NCI-H2196 (cell line): ENCODE measurements at regions not wholly inside any gene's neighbourhood (a gene's known extent, or its start where the extent isn't known, plus 50 kb on each side); places are given as distances from the start of the nearest gene placed in this dataset.
"Not testable (repeated sequence)": the region's sequence is repeated elsewhere in the genome, so short reads cannot be mapped to it uniquely, and the experiment has no call there.

Source experiments
- DNase-seq: peaks from one replicate; lab custom pipeline; 2025; ENCODE audit not compliant: unreplicated experiment; lab: John Stamatoyannopoulos, UW

- no peak for DNase-seq
Observed at GRCh38 chr6:120816794-120817193, 517.5 kb downstream of the TBC1D32 start.

- no peak for DNase-seq
Observed at GRCh38 chr6:120805276-120805675, 529.0 kb downstream of the TBC1D32 start.

DNA sequence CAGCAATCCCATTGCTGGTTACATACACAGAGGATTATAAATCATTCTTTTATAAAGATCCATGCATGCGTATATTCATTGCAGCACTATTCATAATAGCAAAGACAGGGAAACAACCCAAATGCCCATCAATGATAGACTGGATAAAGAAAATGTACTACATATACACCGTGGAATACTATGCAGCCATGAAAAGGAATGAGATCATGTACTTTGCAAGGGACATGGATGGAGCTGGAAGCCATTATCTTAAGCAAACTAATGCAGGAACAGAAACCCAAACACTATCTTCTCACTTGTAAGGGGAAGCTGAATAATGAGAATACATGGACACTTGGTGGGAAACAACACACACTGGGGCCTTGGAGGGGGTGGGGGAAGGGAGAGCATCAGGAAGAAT is 529.7 kb downstream of the TBC1D32 start:
- no peak for DNase-seq

- DNase-seq = no peak
Observed at GRCh38 chr6:120786682-120787081, 547.6 kb downstream of the TBC1D32 start.

- DNase-seq = no peak
Observed at GRCh38 chr6:120786256-120786655, 548.0 kb downstream of the TBC1D32 start.

DNA sequence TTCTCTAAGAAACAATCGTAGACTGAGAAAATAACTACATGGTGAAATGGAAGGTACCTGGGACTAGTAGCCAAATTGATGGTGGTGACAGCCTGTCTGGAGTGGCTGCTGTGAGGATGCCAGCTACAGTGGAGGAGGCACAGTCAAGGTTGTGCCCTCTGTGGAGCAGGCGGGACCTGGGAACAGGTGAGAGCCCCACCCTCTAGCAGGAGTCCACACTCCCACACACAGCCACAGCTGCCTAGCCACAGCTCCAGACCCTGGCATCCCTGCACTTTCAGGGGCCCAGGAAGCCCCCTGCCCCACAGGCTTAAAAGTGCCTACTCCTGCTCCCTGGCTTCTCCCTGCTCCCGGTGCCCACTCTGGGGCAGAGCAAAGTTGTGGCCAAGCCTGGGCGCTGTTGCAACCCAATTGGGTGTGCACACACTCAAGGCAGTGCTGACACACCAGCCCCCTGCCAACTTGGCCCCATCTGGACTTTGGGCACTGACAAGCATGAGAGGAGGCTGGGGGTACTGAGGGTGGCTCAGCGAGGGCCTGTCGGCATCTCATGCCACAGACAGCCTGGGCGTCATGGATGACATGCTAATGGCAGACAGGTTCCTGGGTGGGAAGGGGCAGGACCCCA is 548.7 kb downstream of the TBC1D32 start:
- DNase-seq = no peak

- DNase-seq = no peak
Observed at GRCh38 chr6:120779441-120779840, 554.8 kb downstream of the TBC1D32 start.

GRCh38 chr6:120775698-120776097 is 558.6 kb downstream of the TBC1D32 start:
- DNase-seq = no peak

DNA sequence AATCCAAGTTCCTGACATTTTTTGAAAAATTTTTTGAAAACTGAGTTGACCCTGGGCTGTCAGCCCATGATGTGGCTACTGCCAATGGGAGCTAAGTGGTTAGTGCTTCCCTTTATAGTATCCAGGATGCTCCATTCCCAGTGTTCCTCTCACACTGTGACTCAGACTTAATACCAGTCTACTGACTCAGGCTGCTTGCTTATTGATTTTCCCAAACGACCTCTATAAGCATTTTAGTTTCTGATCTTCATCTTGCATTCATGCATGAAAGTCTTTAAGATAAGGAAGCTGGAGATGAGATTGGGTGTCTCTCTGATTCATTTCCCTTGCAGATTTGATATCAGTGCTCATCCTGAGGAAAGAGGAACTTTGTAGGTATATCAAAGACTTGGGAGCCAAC is 560.0 kb downstream of the TBC1D32 start:
- DNase-seq = no peak

- DNase-seq = no peak
Observed at GRCh38 chr6:120771019-120771418, 563.3 kb downstream of the TBC1D32 start.

GRCh38 chr6:120764312-120764711 is 570.0 kb downstream of the TBC1D32 start:
- no peak for DNase-seq

DNA sequence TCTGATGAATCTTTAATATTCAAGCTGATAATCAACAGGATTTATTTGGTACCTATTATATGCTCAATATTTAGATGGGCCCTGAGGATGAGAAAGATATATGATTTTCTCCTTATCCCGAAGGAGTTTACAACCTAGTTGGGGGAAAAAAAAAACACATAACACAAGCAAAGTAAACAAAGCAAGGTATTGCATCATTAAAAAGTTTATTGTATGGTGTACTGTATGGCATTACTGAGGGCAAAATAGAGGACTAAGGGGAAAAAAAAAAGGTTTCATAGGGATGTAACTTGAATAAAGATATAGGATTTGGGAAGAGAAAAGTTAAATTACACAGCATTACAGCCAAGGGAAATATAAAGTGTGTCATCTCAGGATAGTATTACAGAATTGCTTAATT is 574.7 kb downstream of the TBC1D32 start:
- DNase-seq = no peak

- DNase-seq = not testable (repeated sequence)
Observed at GRCh38 chr6:120748574-120748973, 585.7 kb downstream of the TBC1D32 start.

DNA sequence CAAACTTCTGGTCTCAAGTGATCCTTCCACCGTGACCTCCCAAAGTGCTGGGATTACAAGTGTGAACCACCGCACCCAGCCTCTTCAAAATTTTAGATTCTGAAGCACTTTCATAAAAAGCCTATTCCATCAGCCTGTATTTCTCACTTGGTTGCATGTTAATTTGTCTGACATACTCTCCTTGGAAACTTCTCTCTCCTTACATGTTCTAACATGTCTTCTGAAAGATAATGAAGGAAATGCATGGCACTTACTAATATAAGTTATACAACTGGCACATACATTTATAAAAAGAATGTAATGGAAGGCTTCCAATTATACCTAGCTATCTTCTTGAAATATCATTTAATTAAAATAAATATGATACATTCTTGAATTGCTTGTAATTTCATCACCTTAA is 597.5 kb downstream of the TBC1D32 start:
- DNase-seq = no peak

- no peak for DNase-seq
Observed at GRCh38 chr6:120735641-120736040, 598.6 kb downstream of the TBC1D32 start.

GRCh38 chr6:120711255-120711654 is 623.0 kb downstream of the TBC1D32 start:
- no peak for DNase-seq

DNA sequence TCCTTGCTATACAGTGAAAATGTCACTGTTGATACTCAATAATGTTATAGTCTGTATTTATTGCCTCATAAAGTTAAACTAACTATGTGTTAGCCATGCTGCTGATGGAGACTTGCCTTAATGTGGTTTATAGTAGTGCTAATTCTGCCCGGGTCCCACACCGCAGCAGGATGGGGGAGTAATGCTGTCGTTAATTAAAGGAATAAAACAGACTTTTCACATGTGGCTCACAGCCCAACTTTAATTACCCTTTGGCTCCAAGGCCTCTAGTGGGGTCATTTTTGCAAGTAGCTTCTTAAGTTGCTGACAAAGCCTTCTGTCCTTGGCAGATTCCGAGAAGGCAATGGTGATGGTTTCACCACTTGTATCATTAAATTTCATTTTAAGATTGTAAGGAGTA is 634.3 kb downstream of the TBC1D32 start:
- no peak for DNase-seq

GRCh38 chr6:120686492-120686891 is 647.8 kb downstream of the TBC1D32 start:
- DNase-seq = no peak

DNA sequence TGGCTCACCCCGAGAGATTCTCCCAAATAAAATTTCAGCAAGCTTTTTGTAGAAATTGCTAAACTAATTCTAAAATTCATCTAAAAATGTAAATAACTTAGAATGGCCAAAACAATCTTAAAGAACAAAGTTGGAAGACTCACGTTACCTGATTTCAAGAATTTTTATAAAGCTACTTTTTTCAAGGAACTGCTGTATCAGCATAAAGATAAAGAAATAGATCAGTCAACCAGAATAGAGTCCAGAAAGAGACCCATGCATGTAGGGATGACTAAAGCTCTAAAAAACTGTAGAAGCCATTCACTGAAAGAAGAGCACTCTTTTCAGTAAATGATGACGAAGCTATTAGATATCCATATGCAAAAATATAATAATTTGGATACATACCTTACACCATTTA is 652.1 kb downstream of the TBC1D32 start:
- DNase-seq = no peak

DNA sequence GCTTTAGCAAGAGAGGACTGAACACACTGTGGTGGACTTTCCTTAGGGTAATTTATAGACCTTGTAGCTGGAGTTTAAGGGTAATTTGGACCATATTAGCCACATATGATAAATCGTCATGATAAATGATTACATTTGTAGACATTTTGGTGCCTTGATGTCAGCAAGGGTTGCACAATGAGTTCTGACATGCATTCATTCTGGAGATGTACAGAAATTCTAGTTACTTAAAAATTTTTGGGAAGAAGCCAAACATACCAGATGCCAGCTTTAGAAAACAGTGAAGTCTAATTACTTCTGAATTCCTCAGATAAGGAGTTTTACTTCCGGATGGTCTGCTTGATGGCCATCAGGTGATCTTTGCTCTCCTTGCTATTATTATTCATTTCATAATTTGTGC is 653.1 kb downstream of the TBC1D32 start:
- no peak for DNase-seq

GRCh38 chr6:120675886-120676285 is 658.4 kb downstream of the TBC1D32 start:
- no peak for DNase-seq

DNA sequence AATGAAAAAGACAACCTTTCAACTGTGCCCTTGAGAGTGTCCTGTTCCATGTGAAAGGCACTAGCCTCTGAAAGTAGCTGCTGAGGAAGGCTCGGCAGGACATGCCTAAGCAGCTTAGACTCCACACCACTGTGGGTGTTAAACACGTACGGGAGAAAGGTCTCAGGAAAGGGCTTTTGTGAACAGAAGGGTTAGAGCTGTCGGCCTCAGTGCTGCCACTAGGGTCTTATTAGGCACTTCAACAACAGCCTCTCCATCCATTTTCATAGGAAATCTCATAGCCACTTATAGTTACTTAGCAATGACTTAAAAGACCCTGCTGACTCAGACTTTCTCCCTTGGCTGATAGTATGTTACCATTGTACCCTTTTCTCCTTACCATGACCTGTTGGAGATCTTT is 662.8 kb downstream of the TBC1D32 start:
- DNase-seq = no peak

DNA sequence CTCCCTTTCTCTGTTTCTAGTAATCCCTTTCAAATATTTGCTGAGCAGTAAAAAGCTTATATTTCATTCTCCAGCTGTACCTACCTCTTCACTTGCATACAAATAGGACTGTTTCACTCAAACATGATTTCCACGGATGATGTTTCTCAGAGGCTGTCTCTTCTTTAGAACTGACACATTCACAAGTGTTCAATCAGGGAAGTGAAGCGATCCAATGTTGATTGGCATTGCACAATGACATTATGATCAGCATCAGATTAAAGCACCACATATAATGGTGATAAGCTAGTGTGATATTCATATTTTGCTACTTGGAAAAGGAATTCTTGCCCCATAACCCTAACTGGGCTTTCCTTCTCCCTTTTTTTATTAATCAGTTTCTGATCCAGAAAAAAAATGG is 681.8 kb downstream of the TBC1D32 start:
- DNase-seq = no peak

DNA sequence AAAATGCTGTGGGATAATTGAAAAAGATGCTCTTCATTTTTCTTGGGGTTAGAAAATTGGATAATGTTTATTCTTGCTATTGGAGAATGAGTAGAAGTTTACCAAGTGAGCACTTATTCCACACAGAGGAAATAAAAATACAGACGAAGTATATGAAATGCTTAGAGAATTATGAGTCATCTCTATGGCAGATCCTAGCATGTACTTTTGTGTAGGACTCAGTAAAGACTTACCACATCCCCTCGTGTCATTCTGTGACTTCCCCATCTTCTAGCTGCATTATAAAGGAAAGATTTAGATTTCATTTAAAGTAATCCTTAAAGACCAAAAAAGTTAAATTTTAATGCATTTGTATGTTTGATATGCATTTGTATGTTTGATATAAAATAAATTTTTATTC is 685.6 kb downstream of the TBC1D32 start:
- DNase-seq = no peak
